H1 (cell line): ENCODE measurements at regions not wholly inside any gene's neighbourhood (a gene's known extent, or its start where the extent isn't known, plus 50 kb on each side); places are given as distances from the start of the nearest gene placed in this dataset.

ENCODE experiments used
- CTCF ChIA-PET: fragments of 300-600 bp; sonication (Branson Sonifier 250); formaldehyde crosslinking; loops from one replicate; lab custom pipeline; 2021; ENCODE audit not compliant: partially characterized antibody; lab: Charles Lee
- POLR2A ChIA-PET: fragments of 300-600 bp; sonication (Branson Sonifier 250); formaldehyde crosslinking; loops from one replicate; lab custom pipeline; 2021; ENCODE audit warnings: inconsistent platforms; ENCODE audit not compliant: partially characterized antibody; lab: Charles Lee
- DNase-seq, 2 experiments: peaks; one replicate each; pipeline versions ENCODE4 v3.0.0 to v3.0.0-alpha.2; 2010 to 2022; ENCODE audit warnings: low spot score in 2 of 2, low read depth in 1 of 2, mixed read lengths in 1 of 2
- FAIRE-seq: peaks from 2 replicates; lab custom pipeline; 2011; peaks lifted over from hg19 to GRCh38; lab: Jason Lieb, UNC
- H2AFZ ChIP-seq: 2 replicates; pipeline ENCODE4 v1.8.1; 2012; ENCODE audit warnings: low read length, inconsistent platforms
- H2AK5ac ChIP-seq: 2 replicates; pipeline ENCODE4 v1.6.1; 2013; ENCODE audit warnings: low read depth, low read length
- H2BK120ac ChIP-seq: replicated peaks from 2 replicates; pipeline ENCODE3; 2013; ENCODE audit warnings: low read depth, low read length, inconsistent platforms
- H2BK12ac ChIP-seq: 2 replicates; pipeline ENCODE4 v1.6.1; 2013; ENCODE audit warnings: low read depth, low read length
- H2BK15ac ChIP-seq: 2 replicates; pipeline ENCODE4 v1.6.1; 2013; ENCODE audit warnings: low read length
- H2BK20ac ChIP-seq: 2 replicates; pipeline ENCODE4 v1.6.1; 2013; ENCODE audit warnings: low read length
- H2BK5ac ChIP-seq: 2 replicates; pipeline ENCODE4 v1.6.1; 2013; ENCODE audit warnings: low read depth, low read length
- H3K14ac ChIP-seq: 2 replicates; pipeline ENCODE4 v1.6.1; 2013; ENCODE audit warnings: inconsistent platforms; ENCODE audit not compliant: insufficient read length
- H3K18ac ChIP-seq: 2 replicates; pipeline ENCODE4 v1.6.1; 2013; ENCODE audit warnings: low read length; ENCODE audit errors: extremely low read depth
- H3K23ac ChIP-seq: 2 replicates; pipeline ENCODE4 v1.6.1; 2013; ENCODE audit warnings: inconsistent platforms; ENCODE audit not compliant: insufficient read length
- H3K23me2 ChIP-seq: 2 replicates; pipeline ENCODE4 v1.6.1; 2013; ENCODE audit warnings: low read depth, low read length
- H3K27ac ChIP-seq: 2 replicates; pipeline ENCODE4 v1.6.1; 2011; ENCODE audit warnings: low read depth, low read length, inconsistent platforms
- H3K27me3 ChIP-seq, 4 experiments: replicated peaks in 1 of 4; 1 replicate in 1 of 4; 2 replicates in 3 of 4; pipeline versions ENCODE4 v1.6.1 to v1.8.1; 2011 to 2013; ENCODE audit warnings: low read length in 3 of 4, mild to moderate bottlenecking in 3 of 4, inconsistent platforms in 2 of 4, mixed read lengths in 2 of 4, moderate library complexity in 1 of 4; ENCODE audit not compliant: control insufficient read depth in 3 of 4, insufficient read depth in 3 of 4; ENCODE audit errors: extremely low read depth in 1 of 4
- H3K36me3 ChIP-seq, 4 experiments: 2 replicates each; pipeline versions ENCODE4 v1.6.1 to v1.8.1; 2011 to 2013; ENCODE audit warnings: mild to moderate bottlenecking in 4 of 4, low read length in 3 of 4, moderate library complexity in 2 of 4, control low read depth in 1 of 4, inconsistent platforms in 1 of 4; ENCODE audit not compliant: insufficient read depth in 4 of 4, control insufficient read depth in 2 of 4
- H3K4ac ChIP-seq: replicated peaks from 2 replicates; pipeline ENCODE3; 2013; ENCODE audit warnings: low read length, low read depth, mixed read lengths, inconsistent platforms; ENCODE audit not compliant: insufficient read length
- H3K4me1 ChIP-seq, 4 experiments: replicated peaks in 1 of 4; 1 replicate in 1 of 4; 2 replicates in 3 of 4; pipeline versions ENCODE4 v1.6.1 to v1.8.1; 2011 to 2013; ENCODE audit warnings: low read length in 3 of 4, inconsistent platforms in 2 of 4, mixed read lengths in 1 of 4; ENCODE audit not compliant: insufficient read depth in 4 of 4, control insufficient read depth in 3 of 4
- H3K4me2 ChIP-seq, 2 experiments: 2 replicates each; pipeline versions ENCODE4 v1.6.1 to v1.8.1; 2011 to 2013; ENCODE audit warnings: low read depth in 2 of 2, low read length in 2 of 2, control low read depth in 1 of 2, inconsistent platforms in 1 of 2, mild to moderate bottlenecking in 1 of 2; ENCODE audit not compliant: insufficient read depth in 1 of 2
- H3K4me3 ChIP-seq, 4 experiments: fragments of 200-600, 300-600 bp in 1 of 4; sonication (generic), shearing (Covaris generic), sonication (Bioruptor Twin) in 1 of 4; 2 replicates each; pipeline versions ENCODE4 v1.5.1 to v1.8.1; 2011 to 2016; ENCODE audit warnings: low read length in 4 of 4, low read depth in 3 of 4, control low read depth in 2 of 4, inconsistent platforms in 2 of 4, mild to moderate bottlenecking in 2 of 4, mixed read lengths in 1 of 4, moderate library complexity in 1 of 4; ENCODE audit not compliant: insufficient read depth in 2 of 4; ENCODE audit errors: extremely low read depth in 1 of 4
- H3K56ac ChIP-seq: replicated peaks from 2 replicates; pipeline ENCODE3; 2013; ENCODE audit warnings: low read depth, mild to moderate bottlenecking, mixed read lengths, low read length, inconsistent platforms; ENCODE audit not compliant: insufficient read length
- H3K79me1 ChIP-seq: 2 replicates; pipeline ENCODE4 v1.6.1; 2013; ENCODE audit warnings: low read depth, low read length, control low read depth
- H3K79me2 ChIP-seq, 2 experiments: 2 replicates each; pipeline versions ENCODE4 v1.6.1 to v1.8.1; 2012 to 2013; ENCODE audit warnings: low read length in 2 of 2, mild to moderate bottlenecking in 2 of 2, inconsistent platforms in 1 of 2; ENCODE audit not compliant: insufficient read depth in 2 of 2, control insufficient read depth in 1 of 2
- H3K9ac ChIP-seq, 4 experiments: replicated peaks in 1 of 4; 1 replicate in 1 of 4; 2 replicates in 3 of 4; pipeline versions ENCODE4 v1.6.1 to v1.8.1; 2011 to 2013; ENCODE audit warnings: low read depth in 3 of 4, low read length in 3 of 4, control low read depth in 2 of 4, mild to moderate bottlenecking in 2 of 4, moderate library complexity in 2 of 4, inconsistent platforms in 1 of 4; ENCODE audit errors: extremely low read depth in 1 of 4
- H3K9me3 ChIP-seq, 2 experiments: 2 replicates each; pipeline versions ENCODE4 v1.6.1 to v1.8.1; 2012 to 2013; ENCODE audit warnings: mild to moderate bottlenecking in 2 of 2, moderate library complexity in 2 of 2, control low read depth in 1 of 2, inconsistent platforms in 1 of 2, low read depth in 1 of 2, low read length in 1 of 2, mixed read lengths in 1 of 2; ENCODE audit not compliant: insufficient read depth in 2 of 2
- H4K20me1 ChIP-seq, 2 experiments: replicated peaks in 1 of 2; 2 replicates each; pipeline versions ENCODE3 to v1.8.1; 2011 to 2013; ENCODE audit warnings: inconsistent platforms in 2 of 2, low read length in 2 of 2, mild to moderate bottlenecking in 1 of 2; ENCODE audit not compliant: insufficient read depth in 2 of 2, control insufficient read depth in 1 of 2
- H4K5ac ChIP-seq: 2 replicates; pipeline ENCODE4 v1.6.1; 2013; ENCODE audit warnings: low read length, low read depth, mixed read lengths, inconsistent platforms; ENCODE audit not compliant: insufficient read length
- H4K8ac ChIP-seq: 2 replicates; pipeline ENCODE4 v1.8.0; 2013; ENCODE audit warnings: mild to moderate bottlenecking, moderate library complexity, low read length, inconsistent platforms; ENCODE audit not compliant: insufficient read depth; ENCODE audit errors: extremely low read depth
- H4K91ac ChIP-seq: replicated peaks from 2 replicates; pipeline ENCODE3; 2013; ENCODE audit warnings: low read length, mixed read lengths, inconsistent platforms; ENCODE audit not compliant: insufficient read length
- CREB1 ChIP-seq: IDR thresholded peaks from 2 replicates; pipeline ENCODE4 v1.6.1; 2012; ENCODE audit warnings: inconsistent platforms
- CTBP2 ChIP-seq: IDR thresholded peaks from 2 replicates; pipeline ENCODE4 v1.7.0; 2011; ENCODE audit warnings: borderline replicate concordance, mild to moderate bottlenecking, moderate library complexity, mixed read lengths, low read length; ENCODE audit not compliant: insufficient read depth, insufficient read length
- GABPA ChIP-seq: IDR thresholded peaks from 2 replicates; pipeline ENCODE4 v1.6.1; 2011; ENCODE audit warnings: mild to moderate bottlenecking, low read length, moderate library complexity, borderline replicate concordance; ENCODE audit not compliant: insufficient read depth
- MAFK ChIP-seq: IDR thresholded peaks from 2 replicates; pipeline ENCODE4 v1.6.1; 2012; ENCODE audit warnings: low read depth, mild to moderate bottlenecking, improper control_type of control experiment, low read length
- NANOG ChIP-seq: IDR thresholded peaks from 2 replicates; pipeline ENCODE4 v1.6.1; 2011; ENCODE audit warnings: low read length, low read depth, mild to moderate bottlenecking, inconsistent platforms; ENCODE audit not compliant: insufficient read depth, poor library complexity, severe bottlenecking
- RFX5 ChIP-seq: IDR thresholded peaks from 2 replicates; pipeline ENCODE4 v1.6.1; 2011; ENCODE audit warnings: low read depth, low read length, improper control_type of control experiment, borderline replicate concordance
- SP1 ChIP-seq: IDR thresholded peaks from 2 replicates; pipeline ENCODE4 v1.6.1; 2011; ENCODE audit warnings: low read depth, low read length
- ZNF274 ChIP-seq: IDR thresholded peaks from 2 replicates; pipeline ENCODE4 v1.7.0; 2012; ENCODE audit warnings: low read length, borderline replicate concordance; ENCODE audit errors: extremely low read depth
- WGBS, 2 experiments: shearing (Covaris generic) in 1 of 2; methylation state at CpG; one replicate each; pipeline versions ENCODE4 v1.1.6 to v1.1.7; 2013 to 2015; ENCODE audit warnings: low lambda C conversion rate in 2 of 2, mixed read lengths in 2 of 2, inconsistent platforms in 1 of 2, low coverage in 1 of 2, missing lambda C conversion rate in 1 of 2; ENCODE audit not compliant: insufficient replicate concordance in 2 of 2, insufficient coverage in 1 of 2, insufficient read length in 1 of 2; ENCODE audit errors: extremely low coverage in 1 of 2, missing lambda C conversion rate in 1 of 2; 5-methylcytosine and 5-hydroxymethylcytosine counted together

- Histone ChIP-seq H4K91ac (no peak overlapping the region), H4K5ac (no peak overlapping the region), H2AFZ (no peak overlapping the region), H3K4me2 (no peak overlapping the region), H3K9ac (no peak overlapping the region), H3K23me2 (no peaks in the 10 kb centered on the region), H3K27ac (no peak overlapping the region), H3K23ac (no peak overlapping the region), H3K9me3 (peaks cover 23 to 26% of the 10 kb centered on the region in 2 experiments), H3K4me3 (no peak overlapping the region), H2BK120ac (no peak overlapping the region), H2BK20ac (no peak overlapping the region), H4K8ac (no peak overlapping the region), H3K56ac (no peak overlapping the region), H4K20me1 (no peaks in the 10 kb centered on the region), H2BK5ac (no peak overlapping the region), H3K27me3 (no peaks in the 10 kb centered on the region), H3K36me3 (no peaks in the 10 kb centered on the region), H3K4me1 (no peaks in the 10 kb centered on the region), H3K18ac (no peak overlapping the region), H2AK5ac (no peak overlapping the region), H3K79me2 (no peaks in the 10 kb centered on the region), H2BK15ac (no peak overlapping the region), H3K4ac (no peak overlapping the region), H3K79me1 (no peaks in the 10 kb centered on the region), H2BK12ac (no peak overlapping the region), H3K14ac (no peak overlapping the region)
- CTCF ChIA-PET, result interaction anchor here (0.5 to 1.2 kb wide), 2 partner anchors 20 to 53 kb away, joined by 3 to 4 read pairs; no protein-coding TSS in a partner anchor
- FAIRE-seq, result no peak
- POLR2A ChIA-PET, result no interaction called here
- no peak for DNase-seq
- 57% methylated on average over 3 of the region's 3 CpGs; no CpG with 5 or more reads in 1 of the 2 experiments for WGBS, 2 experiments
- TF ChIP-seq MAFK, result no peak
- TF ChIP-seq ZNF274, result no peak
- no peak for TF ChIP-seq RFX5
- no peak for TF ChIP-seq SP1
- TF ChIP-seq NANOG, result no peak
- TF ChIP-seq CTBP2, result no peak
- no peak for TF ChIP-seq CREB1
- TF ChIP-seq GABPA, result no peak
- TF ChIP-seq, all 59 proteins: peak for 0
These were observed 140.2 kb downstream of the RSL24D1 start for GRCh38 chr15:55056500-55056899.
